Endothelial cell of umbilical vein (primary cell): ENCODE measurements at regions not wholly inside any gene's neighbourhood (a gene's known extent, or its start where the extent isn't known, plus 50 kb on each side); places are given as distances from the start of the nearest gene placed in this dataset.

Experiments
- BruUV-seq: library from RNA; stranded (reverse); fragments of 400-500 nt; replicated peaks from 2 replicates; lab custom pipeline; 2021; lab: Mats Ljungman, UMichigan
- CTCF ChIA-PET: fragments of 300-600, 350-600 bp; sonication (Branson Sonifier 250); formaldehyde crosslinking; loops from one replicate; lab custom pipeline; 2021; ENCODE audit warnings: antibody characterized with exemption, inconsistent platforms; lab: Charles Lee
- POLR2A ChIA-PET: fragments of 300-600, 350-600 bp; sonication (Branson Sonifier 250); formaldehyde crosslinking; loops from one replicate; lab custom pipeline; 2021; ENCODE audit warnings: antibody characterized with exemption, inconsistent platforms; lab: Charles Lee
- DNase-seq: peaks from one replicate; pipeline ENCODE4 v3.0.0-alpha.2; 2011; ENCODE audit warnings: low read depth, low spot score
- FAIRE-seq: peaks from 2 replicates; lab custom pipeline; 2011; peaks lifted over from hg19 to GRCh38; lab: Jason Lieb, UNC
- H2AFZ ChIP-seq: 2 replicates; pipeline ENCODE4 v1.6.0; 2012; ENCODE audit warnings: low read depth, low read length, control low read depth, inconsistent platforms
- H3K27ac ChIP-seq: 2 replicates; pipeline ENCODE4 v1.5.1; 2011; ENCODE audit warnings: low read depth, mild to moderate bottlenecking, control low read depth, low read length, moderate library complexity; ENCODE audit not compliant: insufficient read depth
- H3K27me3 ChIP-seq, 2 experiments: 2 replicates each; pipeline versions ENCODE4 v1.6.0 to v1.6.1; 2011; ENCODE audit warnings: low read length in 2 of 2, mixed read lengths in 1 of 2; ENCODE audit not compliant: control insufficient read depth in 2 of 2, insufficient read depth in 2 of 2
- H3K36me3 ChIP-seq, 2 experiments: 2 replicates in 1 of 2; 3 replicates in 1 of 2; pipeline ENCODE4 v1.5.1; 2011; ENCODE audit warnings: low read length in 2 of 2, mild to moderate bottlenecking in 1 of 2, moderate library complexity in 1 of 2; ENCODE audit not compliant: control insufficient read depth in 2 of 2, insufficient read depth in 2 of 2; ENCODE audit errors: extremely low read depth in 1 of 2
- H3K4me1 ChIP-seq: 3 replicates; pipeline ENCODE4 v1.5.1; 2011; ENCODE audit warnings: mild to moderate bottlenecking, low read length; ENCODE audit not compliant: control insufficient read depth, insufficient read depth; ENCODE audit errors: extremely low read depth
- H3K4me2 ChIP-seq: 2 replicates; pipeline ENCODE4 v1.6.1; 2011; ENCODE audit warnings: low read length, control low read depth, mixed read lengths; ENCODE audit not compliant: insufficient read depth
- H3K4me3 ChIP-seq, 3 experiments: fragments of 200-600 bp in 1 of 3; sonication (generic), shearing (Covaris generic) in 1 of 3; replicated peaks in 1 of 3; 2 replicates each; pipeline ENCODE4 v1.5.1; 2011 to 2016; ENCODE audit warnings: control low read depth in 3 of 3, low read length in 3 of 3, mild to moderate bottlenecking in 2 of 3, inconsistent platforms in 1 of 3, low read depth in 1 of 3, moderate library complexity in 1 of 3; ENCODE audit not compliant: insufficient read depth in 1 of 3
- H3K79me2 ChIP-seq: 2 replicates; pipeline ENCODE4 v1.6.0; 2012; ENCODE audit warnings: low read length, inconsistent platforms; ENCODE audit not compliant: control insufficient read depth, insufficient read depth
- H3K9ac ChIP-seq: replicated peaks from 2 replicates; pipeline ENCODE3; 2011; ENCODE audit warnings: low read length, control low read depth; ENCODE audit not compliant: insufficient read depth; ENCODE audit errors: extremely low read depth
- H3K9me1 ChIP-seq: replicated peaks from 3 replicates; pipeline ENCODE4 v1.6.0; 2011; ENCODE audit warnings: mild to moderate bottlenecking, low read length; ENCODE audit not compliant: control insufficient read depth, insufficient read depth; ENCODE audit errors: extremely low read depth
- H3K9me3 ChIP-seq: replicated peaks from 2 replicates; pipeline ENCODE4 v1.5.1; 2012; ENCODE audit warnings: low read length, inconsistent platforms; ENCODE audit not compliant: control insufficient read depth, insufficient read depth
- H4K20me1 ChIP-seq: replicated peaks from 2 replicates; pipeline ENCODE3; 2011; ENCODE audit warnings: mild to moderate bottlenecking, low read length; ENCODE audit not compliant: control insufficient read depth, insufficient read depth; ENCODE audit errors: extremely low read depth
- CTCF ChIP-seq, 2 donors: IDR thresholded peaks; 1 replicate in 1 of 2; 2 replicates in 1 of 2; pipeline ENCODE4 v1.5.1; 2011; ENCODE audit warnings: low read length in 2 of 2, mild to moderate bottlenecking in 2 of 2, moderate library complexity in 2 of 2, control low read depth in 1 of 2, inconsistent platforms in 1 of 2, low read depth in 1 of 2; ENCODE audit not compliant: insufficient read depth in 1 of 2; ENCODE audit errors: extremely low read depth in 1 of 2
- EZH2 ChIP-seq: IDR thresholded peaks from 2 replicates; pipeline ENCODE4 v1.6.1; 2012; ENCODE audit warnings: borderline replicate concordance, low read depth, mild to moderate bottlenecking, moderate library complexity, low read length, inconsistent platforms; ENCODE audit not compliant: severe bottlenecking
- FOS ChIP-seq: IDR thresholded peaks from 2 replicates; pipeline ENCODE4 v1.6.1; 2011; ENCODE audit warnings: mild to moderate bottlenecking, low read length, moderate library complexity, borderline replicate concordance; ENCODE audit not compliant: insufficient read depth
- GATA2 ChIP-seq: IDR thresholded peaks from 2 replicates; pipeline ENCODE4 v1.7.0; 2011; ENCODE audit warnings: low read depth, mild to moderate bottlenecking, moderate library complexity, mixed read lengths, low read length; ENCODE audit not compliant: insufficient read length, insufficient read depth
- JUN ChIP-seq: IDR thresholded peaks from 2 replicates; pipeline ENCODE4 v1.6.1; 2011; ENCODE audit warnings: borderline replicate concordance, low read depth; ENCODE audit not compliant: insufficient read length, insufficient read depth
- MAX ChIP-seq: IDR thresholded peaks from 2 replicates; pipeline ENCODE4 v1.6.1; 2011; ENCODE audit not compliant: insufficient read depth, insufficient read length
- MYC ChIP-seq: IDR thresholded peaks from one replicate; pipeline ENCODE4 v1.6.1; 2011; ENCODE audit warnings: mild to moderate bottlenecking, low read depth, low read length
- POLR2A ChIP-seq: IDR thresholded peaks from 2 replicates; pipeline ENCODE4 v1.6.1; 2012; ENCODE audit warnings: low read depth, mild to moderate bottlenecking, control low read depth, low read length
- POLR2AphosphoS5 ChIP-seq: IDR thresholded peaks from 2 replicates; pipeline ENCODE4 v1.6.1; 2012; ENCODE audit warnings: low read depth, mild to moderate bottlenecking, control low read depth, low read length, moderate library complexity; ENCODE audit not compliant: insufficient read depth
- dilution Hi-C: fragments of 300-500 bp; cut with MboI; formaldehyde crosslinking; loops from one replicate; pipeline ENCODE4 v1.15.0; 2019; ENCODE audit warnings: low sequenced_read_pairs; ENCODE audit not compliant: extremely low pct_ligation_motif_present
- intact Hi-C: fragments of 100-400 bp; cut with micrococcal nuclease; formaldehyde crosslinking; loops from one replicate; pipeline ENCODE4 v1.10.0; 2022

GRCh38 chr7:106979551-106980357, 64.8 kb upstream of the PRKAR2B start:
- Histone ChIP-seq H3K79me2 (no peaks in the 10 kb centered on the region), H4K20me1 (no peaks in the 10 kb centered on the region), H3K4me3 (no peak overlapping the region), H3K9me3 (no peaks in the 10 kb centered on the region), H2AFZ (no peak overlapping the region), H3K27me3 (no peaks in the 10 kb centered on the region), H3K36me3 (no peaks in the 10 kb centered on the region), H3K9me1 (no peaks in the 10 kb centered on the region), H3K4me2 (no peak overlapping the region), H3K4me1 (peaks cover 5% of the 10 kb centered on the region), H3K27ac (no peak overlapping the region), H3K9ac (no peak overlapping the region)
- ChIA-PET POLR2A (no interaction called here), CTCF (interaction anchor here (0.6 to 1.6 kb wide), 5 partner anchors 17 to 33 kb away, joined by 3 to 8 read pairs (median 3); no protein-coding TSS in a partner anchor)
- DNase-seq = no peak
- dilution Hi-C loops = no loop called here
- FAIRE-seq = no peak
- intact Hi-C loops = no loop called here
- BruUV-seq = no TSS peak
- no peak for TF ChIP-seq EZH2
- TF ChIP-seq POLR2AphosphoS5 = no peak
- TF ChIP-seq POLR2A = no peak
- no peak for TF ChIP-seq GATA2
- no peak for TF ChIP-seq JUN
- TF ChIP-seq CTCF (IDR thresholded peaks at IDR 0.05; ENCODE audit: extremely low read depth in 1 of 2, insufficient read depth in 1 of 2, low read depth in 1 of 2, low read length in 2 of 2) = no peak
- TF ChIP-seq MYC = no peak
- no peak for TF ChIP-seq MAX
- TF ChIP-seq FOS = no peak
